HG03342 (cell line): ENCODE measurements at regions not wholly inside any gene's neighbourhood (a gene's known extent, or its start where the extent isn't known, plus 50 kb on each side); places are given as distances from the start of the nearest gene placed in this dataset.
A peak's percentile ranks its signal among the peaks of the same experiment; 100 is the strongest.
"Not testable (repeated sequence)": the region's sequence is repeated elsewhere in the genome, so short reads cannot be mapped to it uniquely, and the experiment has no call there.

Source experiments
- ATAC-seq: cut with Tn5 transposase; IDR thresholded peaks from one replicate; pipeline ENCODE4 v1.9.1; 2021; ENCODE audit warnings: mild to moderate bottlenecking, moderate library complexity; ENCODE audit not compliant: unreplicated experiment

DNA sequence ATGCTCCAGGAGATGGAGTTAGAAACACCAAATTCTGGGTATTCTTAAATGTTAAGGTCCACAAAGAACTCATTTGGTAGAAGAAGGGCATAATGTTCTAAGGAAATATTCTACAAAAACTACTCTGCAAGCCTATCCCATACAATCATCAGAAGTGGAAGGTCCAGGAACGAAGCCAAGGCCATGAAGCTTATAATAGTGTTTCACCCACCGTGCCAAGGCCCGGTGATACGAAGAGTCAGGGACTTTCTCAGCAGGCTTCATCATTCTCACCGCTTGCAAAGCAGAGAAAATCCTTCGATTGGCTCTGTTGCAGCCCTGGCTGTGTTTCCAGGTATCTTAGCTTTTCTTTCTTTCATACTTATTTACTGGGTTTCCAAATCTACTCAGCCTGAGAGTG lies 351.9 kb upstream of the CELF2 start:
- ATAC-seq, result no peak

DNA sequence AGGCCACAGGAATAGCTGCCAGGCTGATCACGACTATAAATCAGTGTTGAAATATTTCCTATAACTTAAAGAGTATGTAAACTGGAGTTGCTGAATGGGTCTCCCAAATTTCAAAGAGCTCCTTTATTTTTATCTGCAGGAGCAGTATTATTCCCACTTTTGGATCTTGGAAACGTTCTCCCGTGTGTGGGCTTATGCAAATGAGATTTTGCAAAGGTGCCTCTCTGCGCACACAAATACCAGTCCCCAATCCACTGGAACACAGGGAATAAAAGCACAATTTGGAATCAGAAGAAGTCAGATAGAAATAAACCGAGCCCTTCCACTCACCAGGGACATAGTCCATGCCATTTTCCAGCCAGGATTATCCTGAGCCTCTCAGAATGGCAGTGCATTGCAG lies 350.2 kb upstream of the CELF2 start:
- ATAC-seq, result no peak

DNA sequence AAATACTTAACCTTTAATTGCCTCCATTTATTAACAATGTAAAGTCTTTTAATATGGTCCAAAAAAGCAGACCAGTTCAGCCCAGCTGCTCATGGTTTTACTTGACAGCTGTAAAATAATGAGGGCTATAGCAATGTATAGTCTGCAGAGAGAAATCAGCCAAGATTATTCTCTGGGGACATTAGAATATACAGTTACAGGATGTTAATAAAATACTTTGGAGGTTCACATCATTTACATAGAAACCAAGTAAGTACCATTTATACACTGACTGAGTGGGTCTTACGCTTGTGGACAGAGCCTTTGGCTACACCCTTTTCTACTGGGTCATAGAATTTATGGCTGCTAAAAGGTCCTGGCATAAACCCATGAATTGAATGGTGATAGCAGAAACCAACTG lies 340.7 kb upstream of the CELF2 start:
- ATAC-seq, result no peak

DNA sequence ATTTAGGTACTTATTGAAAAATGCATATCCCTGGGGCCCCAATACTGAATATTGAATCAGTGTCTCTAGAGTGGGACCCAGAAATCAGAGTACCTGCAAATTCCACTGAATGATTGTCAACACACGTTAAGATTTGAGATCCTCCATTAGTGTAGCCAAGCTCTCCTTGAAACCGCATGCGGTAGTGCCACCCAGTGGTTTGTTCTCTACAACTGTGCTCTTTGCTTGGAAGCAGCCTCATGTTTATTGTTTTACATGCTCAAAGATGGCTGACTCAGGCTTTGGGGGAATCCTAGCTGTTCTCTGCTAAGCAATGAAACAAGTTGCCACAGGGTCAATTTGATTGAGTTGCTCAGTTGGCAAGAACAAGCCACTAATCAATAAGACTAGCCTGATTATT lies 340.2 kb upstream of the CELF2 start:
- peak; percentile 91 for ATAC-seq

DNA sequence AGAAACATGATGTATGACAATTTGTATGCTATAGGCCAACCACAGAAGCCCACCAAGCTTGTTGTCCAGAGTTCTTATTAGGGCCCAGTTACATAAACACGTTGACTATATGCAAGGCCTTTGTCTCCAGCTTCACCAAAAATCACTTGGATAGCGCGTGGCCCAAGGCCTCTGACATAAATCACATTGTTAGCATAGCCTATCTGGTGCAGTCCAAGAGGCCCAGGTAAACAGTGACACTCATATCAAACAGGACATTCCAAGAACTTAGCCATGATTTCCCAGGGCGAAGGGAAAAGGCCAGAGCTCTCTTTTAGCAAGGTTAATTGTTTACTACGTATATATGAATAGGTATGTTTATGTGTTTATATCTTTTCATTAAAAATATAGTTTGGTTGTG lies 337.2 kb upstream of the CELF2 start:
- ATAC-seq, result no peak

DNA sequence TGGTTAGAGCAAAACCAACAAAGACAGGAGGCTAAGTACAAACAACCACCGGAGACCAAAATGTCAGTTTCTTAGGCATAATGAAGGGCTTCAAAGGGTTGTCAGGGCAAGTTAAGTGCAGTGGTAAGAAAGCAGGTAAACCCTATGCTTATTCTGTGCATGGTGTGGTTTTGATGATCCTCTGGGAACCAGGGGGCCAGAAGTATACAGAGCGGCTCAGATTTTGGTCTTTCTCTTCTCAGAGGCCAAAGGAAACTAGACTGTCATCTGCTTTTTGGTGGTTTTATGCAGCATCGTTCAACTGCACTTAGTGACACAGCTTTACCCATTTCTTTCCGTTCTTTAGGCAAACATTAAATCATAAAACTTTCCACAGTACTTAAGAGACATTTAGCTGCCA lies 332.7 kb upstream of the CELF2 start:
- ATAC-seq, result no peak

DNA sequence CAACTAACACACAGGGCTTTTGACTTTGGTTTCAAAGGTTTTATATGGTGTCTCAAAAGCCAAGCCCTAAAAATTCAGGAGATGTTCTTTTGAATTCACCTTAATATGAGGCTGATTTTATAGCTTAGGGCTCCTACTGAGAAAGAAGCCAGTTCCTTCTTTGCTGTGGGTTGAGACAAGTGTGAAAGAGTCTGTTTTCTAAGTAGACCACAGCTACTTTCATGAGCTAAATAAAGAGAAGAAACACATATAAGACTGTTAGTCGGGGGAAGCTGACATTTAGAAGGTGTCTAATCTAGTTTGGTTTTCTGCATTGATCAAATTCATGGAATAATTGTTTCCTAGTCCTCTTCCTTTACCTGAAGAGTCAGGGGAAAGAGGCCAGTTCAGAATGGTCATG lies 332.1 kb upstream of the CELF2 start:
- ATAC-seq, result peak; percentile 74

DNA sequence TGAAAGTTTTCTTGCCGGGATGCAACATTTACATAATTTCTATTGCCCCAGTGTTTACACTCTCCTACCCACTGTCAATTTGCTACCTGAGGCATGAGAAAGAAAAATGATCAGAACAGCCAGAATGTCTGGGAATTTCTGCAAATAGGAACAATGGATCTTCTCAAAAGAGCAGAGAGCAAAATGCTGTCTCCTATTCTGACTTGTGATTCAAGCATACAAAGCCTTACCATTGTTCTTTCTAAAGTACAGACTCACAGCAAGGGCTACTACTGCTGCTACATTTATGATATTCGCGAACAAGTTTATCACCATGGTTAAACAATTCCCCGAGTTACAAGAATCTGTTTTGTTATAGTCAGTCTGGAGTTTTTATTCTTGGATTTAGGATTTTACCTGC lies 329.9 kb upstream of the CELF2 start:
- no peak for ATAC-seq

DNA sequence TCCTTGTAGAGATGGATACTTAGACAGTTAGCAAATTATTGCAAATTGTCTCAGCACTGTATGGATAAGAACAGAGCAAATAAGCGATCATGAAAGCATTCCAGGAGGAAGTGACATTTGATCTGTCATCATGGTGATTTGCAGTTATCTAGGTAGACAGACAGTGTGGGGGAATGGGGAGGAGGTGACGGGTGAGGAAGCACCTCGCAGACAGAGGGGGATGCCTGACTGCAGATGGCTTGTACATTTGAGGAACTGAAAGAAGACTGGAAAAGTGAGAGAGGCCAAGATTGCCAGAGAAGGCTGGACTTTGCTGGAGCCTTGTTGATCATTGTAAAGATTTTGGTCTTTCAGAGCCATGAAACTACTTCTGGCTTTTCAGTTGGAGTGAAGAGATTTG lies 318.2 kb upstream of the CELF2 start:
- no peak for ATAC-seq

DNA sequence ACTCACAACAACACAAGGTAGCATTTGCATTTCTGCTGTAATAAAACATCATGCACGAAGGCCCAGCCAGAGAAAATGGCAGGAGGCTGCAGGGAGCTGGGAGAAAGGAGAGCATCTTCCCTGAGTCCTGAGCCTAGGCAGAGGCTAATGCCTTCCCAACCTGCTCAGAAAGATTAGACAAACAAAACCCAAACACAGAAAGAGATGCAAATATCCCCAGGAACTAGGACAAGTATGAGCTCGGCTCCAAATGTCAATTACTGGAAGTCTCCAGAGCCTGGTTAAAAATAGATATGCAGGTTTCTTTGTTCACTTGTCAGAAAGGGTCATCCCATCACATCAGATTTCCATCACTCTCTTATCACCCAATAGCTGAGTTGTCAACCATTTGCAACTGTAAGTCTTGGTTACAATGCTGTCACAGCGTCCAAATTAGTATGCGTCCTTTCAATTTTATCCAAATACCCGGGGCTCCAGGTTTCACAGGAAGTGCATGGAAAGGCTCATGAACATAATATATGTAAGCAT lies 316.5 kb upstream of the CELF2 start:
- no peak for ATAC-seq

DNA sequence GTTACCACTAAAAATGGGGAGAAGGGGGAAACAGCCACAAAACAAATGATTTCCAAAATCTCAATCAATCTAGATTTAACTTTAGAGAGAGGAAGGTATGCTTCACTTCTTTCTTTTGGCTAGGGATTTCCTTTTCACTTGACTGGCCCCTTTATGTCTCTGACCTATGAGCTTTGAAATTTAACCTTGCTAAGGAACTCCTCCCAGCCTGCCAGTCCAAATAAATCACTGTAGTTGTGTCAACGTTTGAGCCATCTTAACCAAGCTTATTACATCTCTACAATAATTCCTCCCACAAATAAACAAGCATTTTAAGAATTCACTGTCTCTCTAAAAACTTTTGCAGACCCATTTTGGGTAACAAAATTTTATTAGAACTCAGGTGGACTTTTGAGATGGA lies 315.5 kb upstream of the CELF2 start:
- no peak for ATAC-seq

DNA sequence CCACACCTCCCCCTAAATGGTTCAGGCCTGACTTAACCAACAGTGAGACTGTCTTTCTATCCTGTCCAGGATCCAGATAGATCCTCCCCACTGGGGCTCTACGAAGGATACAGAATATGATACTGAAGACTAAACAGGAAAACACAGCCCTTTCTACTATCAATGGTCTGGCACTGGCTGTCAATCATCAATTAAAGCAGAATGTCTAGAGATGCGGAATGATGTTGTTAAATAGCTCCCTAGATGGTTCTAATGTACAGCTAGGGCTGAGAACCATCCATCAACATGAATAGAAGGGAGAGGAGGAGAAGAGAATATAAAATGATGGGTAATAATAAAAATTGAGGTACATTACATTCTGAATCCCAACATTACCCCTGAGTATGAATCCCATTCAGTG lies 314.3 kb upstream of the CELF2 start:
- no peak for ATAC-seq

DNA sequence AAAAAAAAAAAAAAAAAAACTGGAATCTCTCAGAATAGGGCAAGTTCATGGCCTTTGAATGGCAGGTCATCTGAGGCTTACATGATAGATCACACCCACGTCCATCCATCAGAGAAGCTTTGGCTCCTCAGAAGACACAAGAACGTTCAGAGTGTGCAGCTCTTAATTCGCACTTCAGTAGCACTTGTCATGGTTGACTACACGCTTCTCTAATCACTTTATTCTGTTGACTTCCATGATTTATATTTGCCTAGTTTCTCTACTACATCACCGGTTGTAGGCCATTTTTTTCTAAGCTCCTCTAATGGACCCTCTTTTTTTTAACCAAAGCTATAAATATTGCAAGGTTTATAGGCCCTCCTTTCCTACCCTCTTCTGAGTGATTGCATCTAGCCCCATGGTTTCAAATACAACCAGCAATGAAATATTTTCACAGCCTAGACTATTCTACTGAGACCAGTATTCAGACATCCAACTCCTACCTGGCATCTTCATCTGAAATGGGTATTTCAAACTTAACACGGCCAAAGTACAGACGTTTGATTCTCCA lies 305.4 kb upstream of the CELF2 start:
- no peak for ATAC-seq

DNA sequence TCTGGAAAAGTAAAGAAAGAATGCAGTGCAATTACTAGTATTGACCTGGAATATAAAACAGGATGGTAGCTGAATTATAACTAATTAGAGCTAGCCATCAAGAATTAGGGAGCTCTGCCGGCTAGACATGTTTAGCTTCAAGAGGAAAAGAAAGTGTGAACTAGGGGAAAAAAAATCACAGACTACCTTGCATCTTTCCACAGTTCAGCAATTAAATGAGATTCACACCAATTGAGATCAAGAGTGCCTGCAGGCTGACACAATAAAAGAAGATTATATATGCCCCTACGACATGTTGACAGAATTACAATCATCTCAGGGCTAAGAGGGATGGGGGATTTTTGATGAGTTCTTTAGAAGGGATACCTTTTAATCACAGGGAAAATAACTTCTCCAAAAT lies 303.3 kb upstream of the CELF2 start:
- ATAC-seq, result no peak

DNA sequence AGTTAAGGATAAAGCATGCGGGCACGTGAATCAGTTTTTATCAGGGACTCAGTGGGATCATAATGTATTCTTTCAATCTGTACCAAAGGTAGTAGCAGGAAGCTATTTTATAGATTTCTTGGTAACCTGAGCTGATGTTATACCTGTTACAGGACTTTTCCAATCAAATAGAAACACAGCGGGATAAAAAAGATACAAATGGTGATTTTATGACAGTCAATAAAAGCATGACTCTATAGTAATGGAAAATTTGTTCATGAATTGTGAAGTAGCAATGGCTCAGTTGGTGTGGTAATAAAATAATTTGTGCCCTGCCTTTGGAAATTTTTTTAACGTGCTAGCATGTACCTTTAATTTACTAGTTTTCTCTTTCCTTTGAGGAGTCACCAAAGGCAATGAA lies 300.7 kb upstream of the CELF2 start:
- no peak for ATAC-seq

DNA sequence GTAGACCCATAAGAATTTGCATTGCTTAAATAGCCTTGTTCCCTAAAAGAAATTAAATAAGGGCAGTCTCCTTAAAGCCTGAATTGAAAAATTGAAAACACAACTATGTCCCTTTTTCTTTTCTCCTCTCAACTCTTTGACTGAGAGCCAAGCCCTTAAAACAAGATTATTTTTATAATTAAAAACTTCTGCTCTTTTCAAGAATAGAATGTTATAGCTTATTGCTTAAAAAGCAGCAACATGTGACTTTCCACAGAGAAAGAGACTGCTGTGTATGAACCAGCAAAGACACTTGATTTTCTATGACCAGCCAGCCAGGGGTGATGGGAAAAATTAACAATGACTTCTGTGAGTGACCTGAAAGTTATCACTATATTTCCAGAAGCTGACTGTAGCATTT lies 295.2 kb upstream of the CELF2 start:
- ATAC-seq, result no peak

DNA sequence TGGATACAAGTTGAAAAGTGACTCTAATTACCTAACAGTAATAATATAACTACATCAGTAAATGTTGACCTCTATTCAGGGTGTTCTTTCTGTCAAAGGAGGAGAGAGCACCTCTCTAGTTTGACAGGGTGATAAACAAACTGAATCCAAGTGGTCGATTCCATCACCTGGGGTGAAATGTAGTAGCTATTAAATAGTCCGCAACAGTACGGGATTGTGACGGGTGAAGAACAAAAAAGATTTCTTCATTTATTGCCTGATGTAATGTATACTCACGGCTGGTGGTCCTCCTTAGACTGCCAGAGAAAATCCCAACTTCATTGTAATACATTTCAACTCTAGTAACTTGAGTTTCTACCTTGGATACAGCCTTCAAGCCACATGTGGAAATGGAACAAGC lies 292.5 kb upstream of the CELF2 start:
- ATAC-seq, result no peak

DNA sequence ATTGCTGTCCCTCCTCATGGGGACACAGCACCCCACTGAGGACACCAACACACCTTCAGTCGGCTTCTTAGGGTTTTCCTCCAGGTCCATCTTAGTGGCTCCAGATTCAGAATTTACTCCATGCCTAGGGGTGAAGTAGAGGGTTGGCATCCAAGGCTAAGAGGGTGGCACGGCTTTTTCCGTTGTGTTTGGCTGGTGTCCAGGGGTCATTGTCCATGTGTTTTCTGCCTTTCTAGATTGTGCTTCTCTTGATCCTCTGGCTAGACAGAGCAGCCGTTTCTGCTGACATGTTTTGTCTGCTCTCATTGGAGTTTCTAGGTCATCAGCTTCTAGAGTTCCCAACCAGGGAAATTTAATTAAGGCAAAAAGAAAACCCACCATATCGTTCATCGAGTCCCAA lies 291.6 kb upstream of the CELF2 start:
- ATAC-seq, result no peak

DNA sequence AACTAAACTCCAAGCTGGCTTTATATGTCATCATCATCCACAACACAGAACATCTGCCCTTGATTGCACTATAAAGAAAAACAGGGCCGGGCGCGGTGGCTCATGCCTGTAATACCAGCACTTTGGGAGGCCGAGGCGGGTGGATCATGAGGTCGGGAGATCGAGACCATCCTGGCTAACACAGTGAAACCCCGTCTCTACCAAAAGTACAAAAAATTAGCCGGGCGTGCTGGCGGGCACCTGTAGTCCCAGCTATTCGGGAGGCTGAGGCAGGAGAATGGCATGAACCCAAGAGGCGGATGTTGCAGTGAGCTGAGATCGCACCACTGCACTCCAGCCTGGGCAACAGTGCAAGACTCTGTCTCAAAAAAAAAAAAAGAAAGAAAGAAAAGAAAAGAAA lies 290.3 kb upstream of the CELF2 start:
- not testable (repeated sequence) for ATAC-seq

DNA sequence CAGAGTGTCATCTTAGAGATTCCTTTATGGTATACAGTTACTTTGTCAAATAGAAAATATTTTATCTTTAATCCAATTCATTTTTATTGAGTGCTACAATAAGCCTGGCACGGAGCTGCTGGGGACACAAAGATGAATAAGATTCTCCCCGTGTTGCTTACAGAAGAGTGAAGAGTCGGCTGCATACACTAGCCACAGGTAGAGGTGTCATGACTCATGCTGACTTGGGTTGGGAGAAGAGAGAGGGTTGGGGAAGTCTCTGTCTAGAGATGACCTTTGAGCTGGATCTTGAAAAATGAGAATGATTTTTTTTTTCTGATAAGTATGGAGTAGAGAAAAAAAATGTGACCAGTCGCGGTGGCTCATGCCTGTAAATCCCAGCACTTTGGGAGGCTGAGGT lies 289.9 kb upstream of the CELF2 start:
- ATAC-seq, result no peak

DNA sequence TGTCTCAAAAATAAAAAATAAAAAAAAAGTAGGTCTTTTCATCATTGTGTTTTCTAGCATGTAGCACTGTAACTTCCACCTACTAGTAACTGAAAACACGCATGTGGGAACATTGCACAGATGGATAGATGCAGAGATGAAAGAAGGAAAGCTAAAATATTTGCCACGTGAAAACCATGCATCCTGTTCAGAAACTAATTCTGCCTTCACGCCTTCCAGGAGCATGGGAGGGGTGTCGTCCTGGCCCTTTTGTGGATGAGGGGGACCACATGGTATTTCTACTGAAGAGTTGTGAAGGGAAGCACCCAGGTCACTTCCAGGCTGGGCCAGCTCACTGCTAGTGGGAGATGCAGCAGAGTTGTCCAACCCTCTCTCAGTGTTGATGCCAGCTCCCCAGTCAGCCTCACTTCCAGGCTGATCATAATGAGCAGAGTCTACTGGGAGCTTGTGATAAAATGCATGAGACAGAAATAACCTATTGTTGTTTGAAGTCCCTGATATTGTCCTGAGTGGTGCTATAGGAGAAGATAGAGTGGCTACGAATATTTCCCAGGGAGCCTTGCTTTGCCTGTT lies 287.1 kb upstream of the CELF2 start:
- ATAC-seq, result no peak

DNA sequence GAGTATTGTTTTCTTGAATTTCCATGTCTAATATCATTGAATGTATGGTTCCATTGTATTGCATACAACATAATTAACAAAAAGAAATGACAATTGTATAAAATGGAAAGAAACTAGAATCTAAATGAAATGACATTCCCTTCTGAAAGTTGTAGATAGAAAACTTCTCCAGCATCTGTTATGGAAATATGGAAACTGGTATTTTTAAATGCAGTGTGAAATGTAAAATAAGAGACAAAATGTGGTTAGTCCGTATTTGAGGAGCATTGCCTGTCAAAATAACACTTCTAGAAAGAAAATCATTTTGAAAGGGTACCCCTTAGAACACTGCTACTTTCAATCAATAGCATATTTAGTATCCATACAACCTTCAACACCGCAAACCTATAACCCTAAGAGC lies 286.3 kb upstream of the CELF2 start:
- no peak for ATAC-seq

DNA sequence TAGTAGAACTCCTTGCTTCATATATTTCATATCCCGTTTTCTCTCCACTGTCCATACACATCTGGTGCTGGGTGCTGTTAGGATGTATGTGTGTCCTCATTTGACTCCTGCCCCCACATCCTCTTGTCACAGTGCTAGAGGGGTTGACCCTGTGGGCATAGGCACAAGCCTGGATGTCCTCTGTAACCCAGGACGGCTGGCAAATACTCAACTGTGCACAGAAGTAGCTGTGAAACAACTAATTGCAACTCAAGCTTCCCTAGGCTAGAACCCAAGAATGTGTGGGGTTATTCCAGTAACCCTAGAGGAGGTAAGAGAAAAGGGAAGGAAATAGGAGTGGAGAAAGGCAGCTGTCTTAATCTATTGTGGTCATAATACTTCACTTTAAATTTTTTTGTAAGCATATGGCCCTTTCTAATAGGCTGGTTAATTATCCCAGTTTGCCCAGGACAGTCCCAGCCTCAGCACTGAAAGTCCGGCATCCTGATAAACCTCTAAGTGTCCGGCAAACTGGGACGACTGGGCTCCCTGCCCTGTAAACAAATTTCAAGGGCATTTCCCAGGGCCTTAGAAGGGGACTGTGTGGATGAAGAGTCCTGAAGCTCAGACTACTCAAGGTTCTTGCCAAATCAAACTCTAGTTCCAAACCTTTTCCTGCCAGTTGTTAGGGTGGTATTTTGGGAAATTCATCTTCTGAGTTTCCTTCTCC lies 283.2 kb upstream of the CELF2 start:
- no peak for ATAC-seq
